ENCODE measurements at regions not wholly inside any gene's neighbourhood (a gene's known extent, or its start where the extent isn't known, plus 50 kb on each side); places are given as distances from the start of the nearest gene placed in this dataset.

GRCh38 chr3:25235466-25235865, 192.6 kb upstream of the RARB start:
- Histone ChIP-seq H3K9me1 (replicated peaks; ENCODE audit: control insufficient read depth, extremely low read depth, insufficient read depth, low read length) (no peaks in the 10 kb centered on the region), H3K9me3 (replicated peaks; ENCODE audit: control insufficient read depth, insufficient read depth, low read length) (no peaks in the 10 kb centered on the region), H3K27ac (ENCODE audit: insufficient read depth, low read depth, low read length) (no peak overlapping the region), H3K27me3 (ENCODE audit: control insufficient read depth in 2 of 2, insufficient read depth in 2 of 2, low read length in 2 of 2) (no peaks in the 10 kb centered on the region), H3K36me3 (ENCODE audit: control insufficient read depth in 2 of 2, extremely low read depth in 1 of 2, insufficient read depth in 2 of 2, low read length in 2 of 2) (no peaks in the 10 kb centered on the region), H3K4me2 (ENCODE audit: insufficient read depth, low read length) (no peak overlapping the region), H3K9ac (replicated peaks; ENCODE audit: extremely low read depth, insufficient read depth, low read length) (no peak overlapping the region), H2AFZ (ENCODE audit: low read depth, low read length) (no peak overlapping the region), H3K79me2 (ENCODE audit: control insufficient read depth, insufficient read depth, low read length) (no peaks in the 10 kb centered on the region), H3K4me3 (replicated peaks in 1 of 3; ENCODE audit: insufficient read depth in 1 of 3, low read depth in 1 of 3, low read length in 3 of 3) (no peak overlapping the region), H4K20me1 (replicated peaks; ENCODE audit: control insufficient read depth, extremely low read depth, insufficient read depth, low read length) (no peaks in the 10 kb centered on the region), H3K4me1 (ENCODE audit: control insufficient read depth, extremely low read depth, insufficient read depth, low read length) (no peaks in the 10 kb centered on the region)
- ChIA-PET CTCF (interaction anchor here (1.0 kb wide), 1 partner anchor 358 kb away, joined by 3 read pairs; no protein-coding TSS in a partner anchor), POLR2A (no interaction called here)
- TF ChIP-seq EZH2 (IDR thresholded peaks at IDR 0.05; ENCODE audit: borderline replicate concordance, low read depth, low read length, severe bottlenecking): no peak
- no peak for TF ChIP-seq POLR2A (IDR thresholded peaks at IDR 0.05; ENCODE audit: low read depth, low read length)
- TF ChIP-seq FOS (IDR thresholded peaks at IDR 0.05; ENCODE audit: borderline replicate concordance, insufficient read depth, low read length): no peak
- TF ChIP-seq CTCF (IDR thresholded peaks at IDR 0.05; ENCODE audit: extremely low read depth in 1 of 2, insufficient read depth in 1 of 2, low read depth in 1 of 2, low read length in 2 of 2): no peak
- no peak for TF ChIP-seq JUN (IDR thresholded peaks at IDR 0.05; ENCODE audit: borderline replicate concordance, insufficient read depth, insufficient read length, low read depth)
- TF ChIP-seq GATA2 (IDR thresholded peaks at IDR 0.05; ENCODE audit: insufficient read depth, insufficient read length, low read depth, low read length): no peak
- no peak for TF ChIP-seq MAX (IDR thresholded peaks at IDR 0.05; ENCODE audit: insufficient read depth, insufficient read length)
- no peak for TF ChIP-seq MYC (IDR thresholded peaks at IDR 0.05; ENCODE audit: low read depth, low read length)
- FAIRE-seq: no peak
- no peak for DNase-seq (ENCODE audit: low read depth, low spot score)
- no TSS peak for BruUV-seq (replicated peaks)
- dilution Hi-C loops (cut with MboI; ENCODE audit: extremely low pct_ligation_motif_present, low sequenced_read_pairs) (no loop called here), intact Hi-C loops (cut with micrococcal nuclease) (no loop called here)

Data from endothelial cell of umbilical vein (primary cell).